ENCODE measurements at regions not wholly inside any gene's neighbourhood (a gene's known extent, or its start where the extent isn't known, plus 50 kb on each side); places are given as distances from the start of the nearest gene placed in this dataset.

- ATAC-seq (ENCODE audit: insufficient read depth, low FRiP score) = no peak
- Histone ChIP-seq H3K9ac (ENCODE audit: insufficient read depth in 1 of 2, low read length in 2 of 2) (no peak overlapping the region), H3K27ac (ENCODE audit: low read depth in 1 of 2, low read length in 1 of 2) (no peak overlapping the region), H3K4me3 (no peak overlapping the region), H3K4me1 (ENCODE audit: control insufficient read depth in 5 of 5, insufficient read depth in 5 of 5, low read length in 5 of 5) (no peaks in the 10 kb centered on the region), H3K9me3 (ENCODE audit: control insufficient read depth in 4 of 4, insufficient read depth in 3 of 4, low read length in 3 of 4) (no peaks in the 10 kb centered on the region), H3K27me3 (ENCODE audit: control insufficient read depth in 3 of 3, insufficient read depth in 3 of 3, low read length in 2 of 3) (no peaks in the 10 kb centered on the region), H3K36me3 (ENCODE audit: control insufficient read depth in 4 of 4, insufficient read depth in 4 of 4, low read length in 4 of 4) (no peaks in the 10 kb centered on the region)
- 95 to 99% methylated on average over 2 of the region's 2 CpGs for WGBS, 2 donors
- DNase-seq = no peak
- TF ChIP-seq CTCF (IDR thresholded peaks at IDR 0.05; ENCODE audit: control extremely low read depth, extremely low read depth) = no peak
Measured at GRCh38 chr10:62707810-62708209, 96.7 kb upstream of the ADO start.

- DNase-seq (peak in 1 of 3 donors; percentile 12), ATAC-seq (ENCODE audit: insufficient read depth, low FRiP score) (no peak)
- H3K27ac ChIP-seq (ENCODE audit: low read depth in 1 of 2, low read length in 1 of 2) = no peak overlapping the region
- 16 to 38% methylated on average over 4 of the region's 4 CpGs for WGBS, 2 donors
- no peaks in the 10 kb centered on the region for H3K27me3 ChIP-seq (ENCODE audit: control insufficient read depth in 3 of 3, insufficient read depth in 3 of 3, low read length in 2 of 3)
- no peak overlapping the region for H3K9ac ChIP-seq (ENCODE audit: insufficient read depth in 1 of 2, low read length in 2 of 2)
- H3K9me3 ChIP-seq (ENCODE audit: control insufficient read depth in 4 of 4, insufficient read depth in 3 of 4, low read length in 3 of 4) = no peaks in the 10 kb centered on the region
- no peaks in the 10 kb centered on the region for H3K4me1 ChIP-seq (ENCODE audit: control insufficient read depth in 5 of 5, insufficient read depth in 5 of 5, low read length in 5 of 5)
- no peaks in the 10 kb centered on the region for H3K36me3 ChIP-seq (ENCODE audit: control insufficient read depth in 4 of 4, insufficient read depth in 4 of 4, low read length in 4 of 4)
- TF ChIP-seq CTCF (IDR thresholded peaks at IDR 0.05; ENCODE audit: control extremely low read depth, extremely low read depth) = no peak
- H3K4me3 ChIP-seq = no peak overlapping the region
Measured at GRCh38 chr10:62708569-62708968, 96.0 kb upstream of the ADO start.

- no peaks in the 10 kb centered on the region for H3K36me3 ChIP-seq (ENCODE audit: control insufficient read depth in 4 of 4, insufficient read depth in 4 of 4, low read length in 4 of 4)
- no peak for TF ChIP-seq CTCF (IDR thresholded peaks at IDR 0.05; ENCODE audit: control extremely low read depth, extremely low read depth)
- DNase-seq (no peak), ATAC-seq (ENCODE audit: insufficient read depth, low FRiP score) (no peak)
- no peak overlapping the region for H3K4me3 ChIP-seq
- no peak overlapping the region for H3K27ac ChIP-seq (ENCODE audit: low read depth in 1 of 2, low read length in 1 of 2)
- H3K27me3 ChIP-seq (ENCODE audit: control insufficient read depth in 3 of 3, insufficient read depth in 3 of 3, low read length in 2 of 3) = no peaks in the 10 kb centered on the region
- H3K4me1 ChIP-seq (ENCODE audit: control insufficient read depth in 5 of 5, insufficient read depth in 5 of 5, low read length in 5 of 5) = no peaks in the 10 kb centered on the region
- WGBS, 2 donors = 77 to 83% methylated on average over 3 of the region's 3 CpGs
- no peak overlapping the region for H3K9ac ChIP-seq (ENCODE audit: insufficient read depth in 1 of 2, low read length in 2 of 2)
- H3K9me3 ChIP-seq (ENCODE audit: control insufficient read depth in 4 of 4, insufficient read depth in 3 of 4, low read length in 3 of 4) = no peaks in the 10 kb centered on the region
Measured at GRCh38 chr10:62709200-62709599, 95.3 kb upstream of the ADO start.

GRCh38 chr10:62710182-62710581 is 94.3 kb upstream of the ADO start:
- Histone ChIP-seq H3K4me3 (no peak overlapping the region), H3K4me1 (ENCODE audit: control insufficient read depth in 5 of 5, insufficient read depth in 5 of 5, low read length in 5 of 5) (no peaks in the 10 kb centered on the region), H3K36me3 (ENCODE audit: control insufficient read depth in 4 of 4, insufficient read depth in 4 of 4, low read length in 4 of 4) (no peaks in the 10 kb centered on the region), H3K9me3 (ENCODE audit: control insufficient read depth in 4 of 4, insufficient read depth in 3 of 4, low read length in 3 of 4) (no peaks in the 10 kb centered on the region), H3K27ac (ENCODE audit: low read depth in 1 of 2, low read length in 1 of 2) (no peak overlapping the region), H3K27me3 (ENCODE audit: control insufficient read depth in 3 of 3, insufficient read depth in 3 of 3, low read length in 2 of 3) (no peaks in the 10 kb centered on the region), H3K9ac (ENCODE audit: insufficient read depth in 1 of 2, low read length in 2 of 2) (no peak overlapping the region)
- WGBS, 2 donors = 33 to 49% methylated on average over 4 of the region's 4 CpGs
- TF ChIP-seq CTCF (IDR thresholded peaks at IDR 0.05; ENCODE audit: control extremely low read depth, extremely low read depth) = no peak
- no peak for DNase-seq
- ATAC-seq (ENCODE audit: insufficient read depth, low FRiP score) = no peak
